ENCODE measurements at regions not wholly inside any gene's neighbourhood (a gene's known extent, or its start where the extent isn't known, plus 50 kb on each side); places are given as distances from the start of the nearest gene placed in this dataset.

DNA sequence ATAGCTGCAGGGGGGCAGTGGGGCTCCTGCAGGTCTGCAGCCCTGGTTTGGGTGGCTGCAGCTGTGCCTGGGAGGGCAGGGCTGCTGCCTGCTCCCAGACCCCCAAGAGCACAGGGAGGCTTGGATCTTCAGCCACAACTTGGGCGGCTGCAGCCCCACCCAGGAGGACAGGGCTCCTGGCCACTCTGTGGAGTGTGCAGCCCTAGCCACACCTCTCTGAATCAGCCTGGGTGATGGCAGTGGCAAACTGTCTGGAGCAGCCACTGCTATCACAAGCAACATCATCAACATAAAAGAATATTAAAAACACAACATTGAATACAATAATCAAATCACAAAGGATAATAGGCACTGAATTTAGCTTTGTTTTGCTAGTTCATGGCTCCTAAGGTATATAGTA is 164.9 kb upstream of the SLC27A6 start:
- no peak for DNase-seq
- Histone ChIP-seq H2AFZ (ENCODE audit: low read depth, low read length) (no peak overlapping the region), H3K27me3 (ENCODE audit: insufficient read depth, low read length, poor library complexity) (no peaks in the 10 kb centered on the region), H4K20me1 (ENCODE audit: insufficient read depth, low read length) (no peaks in the 10 kb centered on the region), H3K36me3 (ENCODE audit: insufficient read depth, low read length) (no peaks in the 10 kb centered on the region), H3K9ac (ENCODE audit: low read depth, low read length) (no peak overlapping the region), H3K9me3 (ENCODE audit: insufficient read depth, low read length, severe bottlenecking) (no peaks in the 10 kb centered on the region), H3K27ac (ENCODE audit: low read length) (no peak overlapping the region), H3K4me1 (ENCODE audit: insufficient read depth, low read length) (no peaks in the 10 kb centered on the region), H3K79me2 (ENCODE audit: insufficient read depth, low read length) (no peaks in the 10 kb centered on the region), H3K4me3 (ENCODE audit: low read depth in 1 of 2, low read length in 2 of 2) (no peak overlapping the region), H3K4me2 (ENCODE audit: insufficient read depth, low read length) (no peak overlapping the region)
- no peak for ATAC-seq (ENCODE audit: insufficient read depth, low read depth)
- TF ChIP-seq, protein P1, sequence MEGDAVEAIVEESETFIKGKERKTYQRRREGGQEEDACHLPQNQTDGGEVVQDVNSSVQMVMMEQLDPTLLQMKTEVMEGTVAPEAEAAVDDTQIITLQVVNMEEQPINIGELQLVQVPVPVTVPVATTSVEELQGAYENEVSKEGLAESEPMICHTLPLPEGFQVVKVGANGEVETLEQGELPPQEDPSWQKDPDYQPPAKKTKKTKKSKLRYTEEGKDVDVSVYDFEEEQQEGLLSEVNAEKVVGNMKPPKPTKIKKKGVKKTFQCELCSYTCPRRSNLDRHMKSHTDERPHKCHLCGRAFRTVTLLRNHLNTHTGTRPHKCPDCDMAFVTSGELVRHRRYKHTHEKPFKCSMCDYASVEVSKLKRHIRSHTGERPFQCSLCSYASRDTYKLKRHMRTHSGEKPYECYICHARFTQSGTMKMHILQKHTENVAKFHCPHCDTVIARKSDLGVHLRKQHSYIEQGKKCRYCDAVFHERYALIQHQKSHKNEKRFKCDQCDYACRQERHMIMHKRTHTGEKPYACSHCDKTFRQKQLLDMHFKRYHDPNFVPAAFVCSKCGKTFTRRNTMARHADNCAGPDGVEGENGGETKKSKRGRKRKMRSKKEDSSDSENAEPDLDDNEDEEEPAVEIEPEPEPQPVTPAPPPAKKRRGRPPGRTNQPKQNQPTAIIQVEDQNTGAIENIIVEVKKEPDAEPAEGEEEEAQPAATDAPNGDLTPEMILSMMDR (IDR thresholded peaks at IDR 0.05; ENCODE audit: borderline replicate concordance, extremely low read depth, low read length, poor library complexity, severe bottlenecking), result no peak
- no peak for TF ChIP-seq EZH2 (IDR thresholded peaks at IDR 0.05; ENCODE audit: borderline replicate concordance, low read depth, low read length, severe bottlenecking)

DNA sequence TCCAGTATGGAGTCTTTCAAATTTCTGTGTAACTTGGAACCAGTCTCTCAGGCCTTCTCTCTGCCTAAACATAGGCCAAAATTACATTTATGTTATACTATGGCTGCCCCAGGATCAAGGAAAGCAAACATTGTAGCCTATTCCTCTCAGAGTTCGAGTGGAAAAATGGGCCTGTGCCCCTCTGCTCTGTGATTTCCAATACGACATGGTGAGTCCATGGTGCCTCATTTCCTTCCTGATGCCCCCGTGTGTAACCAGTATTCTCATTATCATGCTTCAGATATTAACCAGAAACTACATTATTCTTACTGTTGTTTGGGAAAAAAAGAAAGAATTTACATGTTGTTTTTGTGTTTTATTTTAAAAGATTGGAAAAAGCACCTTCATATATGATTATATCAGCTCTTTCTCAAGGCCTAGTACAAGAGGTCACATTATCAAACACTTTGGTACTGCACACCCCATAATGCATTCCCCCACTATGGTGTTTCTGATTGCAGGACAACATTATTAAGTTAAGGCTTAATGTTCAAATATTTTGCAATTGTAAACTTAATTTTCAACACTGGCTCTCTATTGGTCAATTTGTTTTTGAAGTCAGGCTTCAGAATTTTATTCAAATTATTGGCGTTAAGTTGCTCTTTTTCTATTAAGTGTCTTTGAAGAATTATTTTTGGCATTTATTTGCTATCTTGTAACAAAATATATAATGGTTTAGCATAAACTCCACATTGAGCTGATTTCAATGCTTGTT is 151.8 kb upstream of the SLC27A6 start:
- Histone ChIP-seq H3K36me3 (ENCODE audit: insufficient read depth, low read length) (no peaks in the 10 kb centered on the region), H3K27me3 (ENCODE audit: insufficient read depth, low read length, poor library complexity) (no peaks in the 10 kb centered on the region), H3K4me1 (ENCODE audit: insufficient read depth, low read length) (no peaks in the 10 kb centered on the region), H3K27ac (ENCODE audit: low read length) (no peak overlapping the region), H3K9me3 (ENCODE audit: insufficient read depth, low read length, severe bottlenecking) (no peaks in the 10 kb centered on the region), H2AFZ (ENCODE audit: low read depth, low read length) (no peak overlapping the region), H3K4me3 (ENCODE audit: low read depth in 1 of 2, low read length in 2 of 2) (no peak overlapping the region), H3K9ac (ENCODE audit: low read depth, low read length) (no peak overlapping the region), H4K20me1 (ENCODE audit: insufficient read depth, low read length) (no peaks in the 10 kb centered on the region), H3K79me2 (ENCODE audit: insufficient read depth, low read length) (no peaks in the 10 kb centered on the region), H3K4me2 (ENCODE audit: insufficient read depth, low read length) (no peak overlapping the region)
- DNase-seq, result no peak
- no peak for TF ChIP-seq EZH2 (IDR thresholded peaks at IDR 0.05; ENCODE audit: borderline replicate concordance, low read depth, low read length, severe bottlenecking)
- TF ChIP-seq, protein P1 (IDR thresholded peaks at IDR 0.05; ENCODE audit: borderline replicate concordance, extremely low read depth, low read length, poor library complexity, severe bottlenecking), result no peak
- no peak for ATAC-seq (ENCODE audit: insufficient read depth, low read depth)

DNA sequence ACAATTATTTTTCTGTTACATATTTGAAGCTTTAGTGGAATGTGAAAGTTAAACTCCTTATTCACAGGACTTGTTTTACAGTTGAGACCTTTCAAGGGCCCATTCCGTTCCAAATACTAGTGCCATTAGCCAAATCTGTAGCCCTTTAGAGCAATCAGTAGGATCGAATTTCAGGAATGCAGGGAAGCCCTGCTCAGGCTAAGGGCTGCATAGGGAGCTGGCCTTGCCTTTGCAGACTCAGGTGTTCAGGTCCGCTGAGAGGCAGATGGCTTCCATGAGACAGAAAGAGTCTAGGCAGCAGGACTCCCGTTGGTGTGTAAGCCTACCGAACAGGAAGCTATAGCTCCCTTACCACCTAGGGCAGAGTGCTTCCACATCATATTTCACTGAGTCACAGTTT is 150.1 kb upstream of the SLC27A6 start:
- no peaks in the 10 kb centered on the region for H3K9me3 ChIP-seq (ENCODE audit: insufficient read depth, low read length, severe bottlenecking)
- H4K20me1 ChIP-seq (ENCODE audit: insufficient read depth, low read length), result no peaks in the 10 kb centered on the region
- no peak overlapping the region for H2AFZ ChIP-seq (ENCODE audit: low read depth, low read length)
- TF ChIP-seq, protein P1 (IDR thresholded peaks at IDR 0.05; ENCODE audit: borderline replicate concordance, extremely low read depth, low read length, poor library complexity, severe bottlenecking), result no peak
- no peak for TF ChIP-seq EZH2 (IDR thresholded peaks at IDR 0.05; ENCODE audit: borderline replicate concordance, low read depth, low read length, severe bottlenecking)
- DNase-seq (no peak), ATAC-seq (ENCODE audit: insufficient read depth, low read depth) (no peak)
- no peaks in the 10 kb centered on the region for H3K36me3 ChIP-seq (ENCODE audit: insufficient read depth, low read length)
- H3K4me2 ChIP-seq (ENCODE audit: insufficient read depth, low read length), result no peak overlapping the region
- no peaks in the 10 kb centered on the region for H3K27me3 ChIP-seq (ENCODE audit: insufficient read depth, low read length, poor library complexity)
- H3K4me3 ChIP-seq (ENCODE audit: low read depth in 1 of 2, low read length in 2 of 2), result no peak overlapping the region
- no peaks in the 10 kb centered on the region for H3K79me2 ChIP-seq (ENCODE audit: insufficient read depth, low read length)
- no peak overlapping the region for H3K9ac ChIP-seq (ENCODE audit: low read depth, low read length)
- H3K27ac ChIP-seq (ENCODE audit: low read length), result no peak overlapping the region
- H3K4me1 ChIP-seq (ENCODE audit: insufficient read depth, low read length), result no peaks in the 10 kb centered on the region
